AG09319 (cell line): ENCODE measurements at regions not wholly inside any gene's neighbourhood (a gene's known extent, or its start where the extent isn't known, plus 50 kb on each side); places are given as distances from the start of the nearest gene placed in this dataset.

Source experiments
- DNase-seq: peaks from one replicate; pipeline ENCODE4 v3.0.0-alpha.2; 2010; ENCODE audit warnings: low read depth; ENCODE audit errors: extremely low read depth
- TF ChIP-seq, protein P1 (sequence below): IDR thresholded peaks from 2 replicates; pipeline ENCODE4 v1.5.1; 2011; ENCODE audit warnings: low read depth, mild to moderate bottlenecking, inconsistent platforms, low read length, moderate library complexity

DNA sequence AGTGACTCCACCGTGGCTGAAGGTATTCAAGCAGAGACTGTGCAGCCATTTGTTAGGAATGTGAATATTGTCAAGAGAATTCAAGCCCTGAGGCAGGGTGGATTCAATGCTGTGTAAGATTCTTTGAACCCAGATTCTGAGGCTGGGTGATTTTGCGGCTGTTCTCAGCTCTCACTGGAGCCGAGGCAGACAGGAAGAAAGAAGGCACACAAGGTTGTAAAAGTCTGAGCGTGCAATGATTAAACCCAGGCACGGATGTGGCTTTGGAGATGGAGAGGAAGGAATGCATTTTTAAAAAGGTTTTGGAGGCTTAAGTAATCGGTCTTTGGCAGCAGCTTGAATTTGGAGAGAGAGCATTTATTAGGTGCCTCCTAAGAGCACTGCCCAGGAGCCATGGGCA lies 187.9 kb downstream of the KATNAL1 start:
- TF ChIP-seq, protein P1, sequence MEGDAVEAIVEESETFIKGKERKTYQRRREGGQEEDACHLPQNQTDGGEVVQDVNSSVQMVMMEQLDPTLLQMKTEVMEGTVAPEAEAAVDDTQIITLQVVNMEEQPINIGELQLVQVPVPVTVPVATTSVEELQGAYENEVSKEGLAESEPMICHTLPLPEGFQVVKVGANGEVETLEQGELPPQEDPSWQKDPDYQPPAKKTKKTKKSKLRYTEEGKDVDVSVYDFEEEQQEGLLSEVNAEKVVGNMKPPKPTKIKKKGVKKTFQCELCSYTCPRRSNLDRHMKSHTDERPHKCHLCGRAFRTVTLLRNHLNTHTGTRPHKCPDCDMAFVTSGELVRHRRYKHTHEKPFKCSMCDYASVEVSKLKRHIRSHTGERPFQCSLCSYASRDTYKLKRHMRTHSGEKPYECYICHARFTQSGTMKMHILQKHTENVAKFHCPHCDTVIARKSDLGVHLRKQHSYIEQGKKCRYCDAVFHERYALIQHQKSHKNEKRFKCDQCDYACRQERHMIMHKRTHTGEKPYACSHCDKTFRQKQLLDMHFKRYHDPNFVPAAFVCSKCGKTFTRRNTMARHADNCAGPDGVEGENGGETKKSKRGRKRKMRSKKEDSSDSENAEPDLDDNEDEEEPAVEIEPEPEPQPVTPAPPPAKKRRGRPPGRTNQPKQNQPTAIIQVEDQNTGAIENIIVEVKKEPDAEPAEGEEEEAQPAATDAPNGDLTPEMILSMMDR = no peak
- peak; percentile 70 for DNase-seq

DNA sequence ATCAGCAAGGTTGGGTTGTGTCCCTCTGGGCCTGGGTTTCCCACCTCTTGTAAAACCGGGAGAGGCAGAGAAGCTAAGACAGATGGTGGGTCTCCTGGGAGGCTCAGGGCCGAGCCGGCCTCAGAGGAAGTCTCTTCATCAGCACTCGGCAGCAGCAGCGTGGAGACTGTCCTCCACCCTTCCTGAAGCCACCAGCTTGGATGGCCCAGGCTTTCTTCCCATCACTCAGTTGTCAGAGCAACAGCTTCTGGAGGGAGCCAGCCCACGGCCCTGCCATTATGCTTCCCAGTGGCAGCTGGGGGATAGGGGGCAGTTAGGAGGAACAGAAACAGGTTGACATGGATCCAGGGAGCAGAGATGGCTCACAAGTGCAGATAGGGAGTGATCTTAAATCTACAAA lies 191.0 kb downstream of the KATNAL1 start:
- TF ChIP-seq, protein P1 = no peak
- no peak for DNase-seq

DNA sequence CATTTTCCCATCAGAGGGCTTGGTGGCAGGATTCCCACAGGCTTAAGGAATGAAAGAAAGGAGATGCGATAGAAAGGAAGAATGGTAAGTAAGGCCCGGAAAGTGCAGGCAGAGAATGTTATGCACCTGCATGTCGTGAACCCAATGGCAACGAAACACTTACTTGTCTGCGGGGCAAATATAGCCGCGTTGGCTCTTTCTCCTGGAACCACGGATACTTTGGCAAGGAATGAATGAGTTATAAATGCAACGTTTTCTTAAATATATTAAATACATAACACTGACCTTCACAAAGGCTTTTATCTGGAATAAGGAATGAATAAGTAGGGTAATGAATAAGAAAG lies 192.1 kb downstream of the KATNAL1 start:
- DNase-seq = no peak
- TF ChIP-seq, protein P1 = no peak

DNA sequence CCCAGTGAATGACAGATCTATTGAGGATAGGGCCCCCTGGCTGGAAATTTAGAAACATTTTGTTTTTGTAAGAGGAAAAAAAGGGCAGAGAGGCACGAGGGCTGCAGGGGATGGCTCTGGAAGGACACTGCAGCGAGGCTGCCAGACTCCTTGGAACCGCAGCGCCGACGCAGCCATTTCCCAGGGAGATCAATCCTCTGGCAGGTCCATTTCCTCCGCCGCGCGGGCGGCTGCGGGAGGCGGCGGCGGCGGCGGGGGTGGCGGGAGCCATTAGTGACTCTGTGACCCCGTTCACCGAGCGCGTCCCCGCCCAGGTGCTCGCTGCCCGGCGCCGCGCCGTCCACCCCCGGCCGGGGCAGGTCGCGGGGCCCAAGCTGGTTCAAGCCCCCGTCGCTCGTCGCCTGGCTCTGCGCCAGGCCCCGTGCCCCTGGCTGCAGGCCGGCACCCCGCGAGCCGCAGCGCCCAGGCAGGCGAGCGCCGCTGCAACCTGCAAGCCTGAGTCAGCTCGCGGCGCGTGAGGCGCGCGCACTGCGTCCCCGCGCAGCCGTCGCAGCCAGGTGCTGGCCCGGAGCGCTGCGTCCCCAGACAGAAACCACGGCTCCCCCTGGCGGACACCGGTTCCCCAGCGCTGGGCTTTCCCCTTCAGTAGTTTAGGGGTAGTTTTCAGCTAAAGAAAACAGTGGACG lies 192.6 kb downstream of the KATNAL1 start:
- DNase-seq = peak; percentile 44
- TF ChIP-seq, protein P1 = peak; percentile 93

DNA sequence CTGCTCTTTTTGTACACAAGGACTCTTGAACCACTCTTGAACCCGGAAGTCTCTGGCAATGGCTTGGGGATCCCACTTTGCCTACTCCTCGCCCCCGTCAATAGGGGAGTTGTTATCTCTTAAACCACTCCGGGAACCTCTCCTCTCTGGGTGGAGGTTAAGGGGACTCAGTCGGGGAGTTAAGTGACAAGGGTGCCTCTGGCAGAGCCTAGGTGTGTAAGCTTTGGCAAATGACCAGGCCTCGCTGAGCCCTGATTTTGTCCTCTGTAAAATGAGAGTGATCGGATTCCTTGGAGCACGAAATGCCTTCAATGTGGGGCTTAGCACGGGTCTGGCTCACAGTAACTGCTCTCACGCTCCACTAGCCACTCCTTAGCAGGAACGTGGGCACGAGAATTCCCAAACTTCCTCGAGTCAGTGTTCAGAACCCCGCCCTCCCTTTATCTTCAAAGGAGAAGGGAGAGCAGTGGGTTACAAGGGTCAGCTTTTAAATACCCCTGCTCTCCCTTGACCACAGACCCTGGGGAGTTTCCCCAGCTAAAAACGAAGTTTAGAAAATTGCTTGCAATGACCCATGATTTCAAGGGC lies 193.3 kb downstream of the KATNAL1 start:
- TF ChIP-seq, protein P1 = no peak
- no peak for DNase-seq

DNA sequence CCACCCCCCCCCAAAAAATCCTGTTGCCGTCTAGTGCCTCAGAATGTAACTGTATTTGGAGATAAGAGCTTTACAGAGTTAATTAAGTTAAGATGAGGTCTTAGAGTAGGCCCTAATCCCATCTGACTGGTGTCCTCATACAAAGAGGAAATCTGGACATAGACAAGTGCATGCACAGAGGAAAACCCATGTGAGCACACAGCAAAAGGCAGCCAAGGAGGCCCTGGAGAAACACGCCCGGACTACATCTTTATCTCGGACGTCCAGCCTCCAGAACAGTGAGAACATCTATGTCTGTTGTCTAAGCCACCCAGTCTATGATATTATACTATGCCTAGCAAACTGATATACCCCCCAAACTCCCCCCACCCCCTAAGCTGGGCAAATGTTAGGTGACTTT lies 193.8 kb downstream of the KATNAL1 start:
- no peak for DNase-seq

More for the DNA sequence above, 193.8 kb downstream of the KATNAL1 start:
- TF ChIP-seq, protein P1 = no peak
